ENCODE measurements at regions not wholly inside any gene's neighbourhood (a gene's known extent, or its start where the extent isn't known, plus 50 kb on each side); places are given as distances from the start of the nearest gene placed in this dataset.
"Not testable (repeated sequence)": the region's sequence is repeated elsewhere in the genome, so short reads cannot be mapped to it uniquely, and the experiment has no call there.

GRCh38 chr15:81779181-81779580, 266.6 kb downstream of the MEX3B start:
- H3K27me3 ChIP-seq (ENCODE audit: control insufficient read depth, insufficient read depth, low read length, poor library complexity, severe bottlenecking): peaks cover 16% of the 10 kb centered on the region
- Mint-ChIP-seq H3K27me3 (ENCODE audit: insufficient read depth) (peaks cover under 1% of the 10 kb centered on the region), H3K4me3 (no peak overlapping the region), H3K4me1 (no peaks in the 10 kb centered on the region), H3K27ac (no peak overlapping the region), H3K9me3 (no peaks in the 10 kb centered on the region), H3K36me3 (ENCODE audit: low read depth) (peaks cover 24% of the 10 kb centered on the region)
- no peak for TF ChIP-seq CTCF (conservative IDR thresholded peaks at IDR 0.05)
- 86 to 98% methylated on average over 2 of the region's 2 CpGs for WGBS, 2 experiments (ENCODE audit: insufficient coverage in 1 of 2, insufficient read length in 1 of 2)
- H3K4me1 ChIP-seq (ENCODE audit: control insufficient read depth, insufficient read depth, low read length): peaks cover 7% of the 10 kb centered on the region
- DNase-seq: no peak
- H3K9me3 ChIP-seq (ENCODE audit: control insufficient read depth, low read length): peaks cover 15% of the 10 kb centered on the region
- H3K9ac ChIP-seq (ENCODE audit: extremely low read depth, low read length, poor library complexity, severe bottlenecking): no peak overlapping the region
- H3K4me3 ChIP-seq (ENCODE audit: low read length): no peak overlapping the region
- no peak overlapping the region for H3K27ac ChIP-seq (ENCODE audit: low read depth, low read length)
- peaks cover 11% of the 10 kb centered on the region for H3K36me3 ChIP-seq (ENCODE audit: control insufficient read depth, insufficient read depth, low read length)

- no peaks in the 10 kb centered on the region for H3K4me1 Mint-ChIP-seq
- no peak overlapping the region for H3K9ac ChIP-seq (ENCODE audit: extremely low read depth, low read length, poor library complexity, severe bottlenecking)
- 90% methylated on average over 1 of the region's 1 CpG; no CpG with 5 or more reads in 1 of the 2 experiments for WGBS, 2 experiments (ENCODE audit: insufficient coverage in 1 of 2, insufficient read length in 1 of 2)
- peaks cover 3% of the 10 kb centered on the region for H3K4me1 ChIP-seq (ENCODE audit: control insufficient read depth, insufficient read depth, low read length)
- H3K4me3 Mint-ChIP-seq: no peak overlapping the region
- TF ChIP-seq CTCF (conservative IDR thresholded peaks at IDR 0.05): no peak
- no peaks in the 10 kb centered on the region for H3K27me3 Mint-ChIP-seq (ENCODE audit: insufficient read depth)
- no peak for DNase-seq
- peaks cover 10% of the 10 kb centered on the region for H3K27me3 ChIP-seq (ENCODE audit: control insufficient read depth, insufficient read depth, low read length, poor library complexity, severe bottlenecking)
- peaks cover 13% of the 10 kb centered on the region for H3K36me3 Mint-ChIP-seq (ENCODE audit: low read depth)
- H3K4me3 ChIP-seq (ENCODE audit: low read length): no peak overlapping the region
- H3K27ac Mint-ChIP-seq: no peak overlapping the region
- H3K27ac ChIP-seq (ENCODE audit: low read depth, low read length): no peak overlapping the region
- peaks cover under 1% of the 10 kb centered on the region for H3K9me3 ChIP-seq (ENCODE audit: control insufficient read depth, low read length)
- H3K36me3 ChIP-seq (ENCODE audit: control insufficient read depth, insufficient read depth, low read length): no peaks in the 10 kb centered on the region
- H3K9me3 Mint-ChIP-seq: no peaks in the 10 kb centered on the region
These were observed 268.3 kb downstream of the MEX3B start for GRCh38 chr15:81777546-81777945.

GRCh38 chr15:81776976-81777375, 268.8 kb downstream of the MEX3B start:
- Mint-ChIP-seq H3K4me1 (no peaks in the 10 kb centered on the region), H3K27ac (no peak overlapping the region), H3K27me3 (ENCODE audit: insufficient read depth) (no peaks in the 10 kb centered on the region), H3K36me3 (ENCODE audit: low read depth) (peaks cover 13% of the 10 kb centered on the region), H3K4me3 (no peak overlapping the region), H3K9me3 (no peaks in the 10 kb centered on the region)
- Histone ChIP-seq H3K4me3 (ENCODE audit: low read length) (no peak overlapping the region), H3K36me3 (ENCODE audit: control insufficient read depth, insufficient read depth, low read length) (no peaks in the 10 kb centered on the region), H3K27ac (ENCODE audit: low read depth, low read length) (no peak overlapping the region), H3K4me1 (ENCODE audit: control insufficient read depth, insufficient read depth, low read length) (peaks cover 3% of the 10 kb centered on the region), H3K9ac (ENCODE audit: extremely low read depth, low read length, poor library complexity, severe bottlenecking) (no peak overlapping the region), H3K9me3 (ENCODE audit: control insufficient read depth, low read length) (no peaks in the 10 kb centered on the region), H3K27me3 (ENCODE audit: control insufficient read depth, insufficient read depth, low read length, poor library complexity, severe bottlenecking) (peaks cover 5% of the 10 kb centered on the region)
- no peak for TF ChIP-seq CTCF (conservative IDR thresholded peaks at IDR 0.05)
- no peak for DNase-seq
- WGBS, 2 experiments (ENCODE audit: insufficient coverage in 1 of 2, insufficient read length in 1 of 2): 90 to 93% methylated on average over 4 to 7 of the region's 7 CpGs

GRCh38 chr15:81775779-81776178, 270.0 kb downstream of the MEX3B start:
- peaks cover 18% of the 10 kb centered on the region for H3K36me3 Mint-ChIP-seq (ENCODE audit: low read depth)
- not testable (repeated sequence) for H3K4me1 ChIP-seq (ENCODE audit: control insufficient read depth, insufficient read depth, low read length); H3K9me3 ChIP-seq (ENCODE audit: control insufficient read depth, low read length); H3K36me3 ChIP-seq (ENCODE audit: control insufficient read depth, insufficient read depth, low read length); H3K27ac Mint-ChIP-seq; H3K9me3 Mint-ChIP-seq; DNase-seq; H3K4me3 Mint-ChIP-seq; H3K9ac ChIP-seq (ENCODE audit: extremely low read depth, low read length, poor library complexity, severe bottlenecking); H3K4me1 Mint-ChIP-seq; H3K27ac ChIP-seq (ENCODE audit: low read depth, low read length); H3K27me3 ChIP-seq (ENCODE audit: control insufficient read depth, insufficient read depth, low read length, poor library complexity, severe bottlenecking); H3K27me3 Mint-ChIP-seq (ENCODE audit: insufficient read depth); H3K4me3 ChIP-seq (ENCODE audit: low read length)
- WGBS, 2 experiments (ENCODE audit: insufficient coverage in 1 of 2, insufficient read length in 1 of 2): 92 to 98% methylated on average over 2 to 3 of the region's 4 CpGs

All from endodermal cell (in vitro differentiated cells).